CD14-positive monocyte (primary cell): ENCODE measurements at regions not wholly inside any gene's neighbourhood (a gene's known extent, or its start where the extent isn't known, plus 50 kb on each side); places are given as distances from the start of the nearest gene placed in this dataset.

ENCODE experiments used
- DNase-seq, 3 donors: peaks; one replicate each; pipeline ENCODE4 v3.0.0-alpha.2; 2011 to 2022
- H2AFZ ChIP-seq: 2 replicates; pipeline ENCODE4 v1.6.0; 2012; ENCODE audit warnings: mild to moderate bottlenecking, low read depth, low read length, inconsistent platforms; ENCODE audit not compliant: insufficient read depth, poor library complexity, severe bottlenecking
- H3K27ac ChIP-seq, 2 donors: 1 replicate in 1 of 2; 2 replicates in 1 of 2; pipeline ENCODE4 v1.5.1; 2012 to 2013; ENCODE audit warnings: low read length in 2 of 2, control low read depth in 1 of 2, inconsistent platforms in 1 of 2, low read depth in 1 of 2, mild to moderate bottlenecking in 1 of 2
- H3K27me3 ChIP-seq, 2 donors: one replicate each; pipeline versions ENCODE4 v1.6.0 to v1.6.1; 2011 to 2013; ENCODE audit warnings: low read length in 2 of 2; ENCODE audit not compliant: control insufficient read depth in 2 of 2, insufficient read depth in 2 of 2
- H3K36me3 ChIP-seq, 2 donors: replicated peaks in 1 of 2; 1 replicate in 1 of 2; 2 replicates in 1 of 2; pipeline versions ENCODE4 v1.5.1 to v1.6.1; 2012 to 2013; ENCODE audit warnings: low read length in 2 of 2, control low read depth in 1 of 2, inconsistent platforms in 1 of 2, mild to moderate bottlenecking in 1 of 2; ENCODE audit not compliant: insufficient read depth in 2 of 2, control insufficient read depth in 1 of 2
- H3K4me1 ChIP-seq, 2 donors: 1 replicate in 1 of 2; 2 replicates in 1 of 2; pipeline versions ENCODE4 v1.5.1 to v1.6.1; 2012 to 2013; ENCODE audit warnings: low read length in 2 of 2, control low read depth in 1 of 2, inconsistent platforms in 1 of 2, mild to moderate bottlenecking in 1 of 2, moderate library complexity in 1 of 2; ENCODE audit not compliant: insufficient read depth in 2 of 2, control insufficient read depth in 1 of 2
- H3K4me2 ChIP-seq: replicated peaks from 2 replicates; pipeline ENCODE3; 2012; ENCODE audit warnings: low read length, moderate library complexity, mild to moderate bottlenecking; ENCODE audit not compliant: poor library complexity, severe bottlenecking; ENCODE audit errors: extremely low read depth
- H3K4me3 ChIP-seq, 3 experiments: fragments of 200-600 bp in 1 of 3; sonication (generic) in 1 of 3; replicated peaks in 1 of 3; 1 replicate in 2 of 3; 2 replicates in 1 of 3; pipeline ENCODE4 v1.5.1; 2011 to 2013; ENCODE audit warnings: low read length in 3 of 3, mild to moderate bottlenecking in 3 of 3, control low read depth in 2 of 3, low read depth in 2 of 3, inconsistent platforms in 1 of 3, moderate library complexity in 1 of 3
- H3K79me2 ChIP-seq: 2 replicates; pipeline ENCODE4 v1.6.0; 2012; ENCODE audit warnings: mild to moderate bottlenecking, control low read depth, inconsistent platforms, low read length, moderate library complexity; ENCODE audit not compliant: insufficient read depth
- H3K9ac ChIP-seq: 2 replicates; pipeline ENCODE4 v1.6.0; 2017; ENCODE audit warnings: low read length, mild to moderate bottlenecking; ENCODE audit not compliant: insufficient read depth, poor library complexity, severe bottlenecking
- H3K9me3 ChIP-seq, 2 donors: replicated peaks in 1 of 2; 1 replicate in 1 of 2; 2 replicates in 1 of 2; pipeline versions ENCODE4 v1.5.1 to v1.6.1; 2012 to 2013; ENCODE audit warnings: low read length in 2 of 2, control low read depth in 1 of 2; ENCODE audit not compliant: control insufficient read depth in 1 of 2, insufficient read depth in 1 of 2
- H4K20me1 ChIP-seq: 2 replicates; pipeline ENCODE4 v1.6.0; 2012; ENCODE audit warnings: mild to moderate bottlenecking, low read length, control low read depth, moderate library complexity; ENCODE audit not compliant: insufficient read depth
- H3K27ac Mint-ChIP-seq, 7 donors: one replicate each; pipeline ENCODE4 v1.8.0; 2020; ENCODE audit warnings: mild to moderate bottlenecking in 7 of 7, mixed read lengths in 7 of 7, moderate library complexity in 6 of 7, inconsistent platforms in 2 of 7
- H3K27me3 Mint-ChIP-seq, 3 donors: one replicate each; pipeline ENCODE4 v1.8.0; 2021 to 2022; ENCODE audit warnings: low read depth in 3 of 3, mild to moderate bottlenecking in 3 of 3, mixed read lengths in 3 of 3, moderate library complexity in 3 of 3, inconsistent platforms in 1 of 3
- H3K36me3 Mint-ChIP-seq, 2 donors: one replicate each; pipeline ENCODE4 v1.8.0; 2020; ENCODE audit warnings: mixed read lengths in 2 of 2, inconsistent platforms in 1 of 2, mild to moderate bottlenecking in 1 of 2
- H3K4me1 Mint-ChIP-seq: one replicate; pipeline ENCODE4 v1.8.0; 2020; ENCODE audit warnings: mild to moderate bottlenecking, mixed read lengths
- H3K4me3 Mint-ChIP-seq, 2 donors: one replicate each; pipeline ENCODE4 v1.8.0; 2020; ENCODE audit warnings: mild to moderate bottlenecking in 2 of 2, mixed read lengths in 2 of 2, moderate library complexity in 1 of 2
- H3K9me3 Mint-ChIP-seq, 7 donors: one replicate each; pipeline ENCODE4 v1.8.0; 2020 to 2022; ENCODE audit warnings: mixed read lengths in 7 of 7, mild to moderate bottlenecking in 6 of 7, moderate library complexity in 6 of 7, inconsistent platforms in 2 of 7
- WGBS: methylation state at CpG from one replicate; pipeline ENCODE4 v1.1.5; 2013; ENCODE audit warnings: missing lambda C conversion rate; ENCODE audit not compliant: insufficient coverage; 5-methylcytosine and 5-hydroxymethylcytosine counted together
- intact Hi-C, 2 donors: fragments of 100-400 bp; cut with micrococcal nuclease; formaldehyde crosslinking; loops; one replicate each; pipeline versions ENCODE4 v1.15.0 to v1.15.1; 2023
- TF ChIP-seq, protein P1 (sequence below): fragments of 200-600 bp; IDR thresholded peaks from one replicate; pipeline ENCODE4 v1.8.0; 2022; ENCODE audit warnings: antibody characterized with exemption, mild to moderate bottlenecking

- Mint-ChIP-seq H3K27me3 (no peaks in the 10 kb centered on the region), H3K4me3 (no peak overlapping the region)
Observed at GRCh38 chr6:121961619-121962125, 437.8 kb upstream of the HSF2 start.

GRCh38 chr6:121963826-121964225 is 435.6 kb upstream of the HSF2 start:
- Mint-ChIP-seq H3K27me3 (no peaks in the 10 kb centered on the region), H3K4me1 (no peaks in the 10 kb centered on the region), H3K9me3 (peaks cover 0 to 2% (median 0%) of the 10 kb centered on the region in 7 donors), H3K4me3 (no peak overlapping the region), H3K36me3 (no peaks in the 10 kb centered on the region), H3K27ac (no peak overlapping the region)
- Histone ChIP-seq H4K20me1 (no peaks in the 10 kb centered on the region), H3K9me3 (no peaks in the 10 kb centered on the region), H2AFZ (no peak overlapping the region), H3K9ac (no peak overlapping the region), H3K4me3 (no peak overlapping the region), H3K27me3 (no peaks in the 10 kb centered on the region), H3K4me1 (no peaks in the 10 kb centered on the region), H3K36me3 (no peaks in the 10 kb centered on the region), H3K4me2 (no peak overlapping the region), H3K79me2 (no peaks in the 10 kb centered on the region), H3K27ac (no peak overlapping the region)
- intact Hi-C loops: no loop called here
- no CpG with 5 or more reads among the region's 2 CpGs for WGBS
- TF ChIP-seq, protein P1, sequence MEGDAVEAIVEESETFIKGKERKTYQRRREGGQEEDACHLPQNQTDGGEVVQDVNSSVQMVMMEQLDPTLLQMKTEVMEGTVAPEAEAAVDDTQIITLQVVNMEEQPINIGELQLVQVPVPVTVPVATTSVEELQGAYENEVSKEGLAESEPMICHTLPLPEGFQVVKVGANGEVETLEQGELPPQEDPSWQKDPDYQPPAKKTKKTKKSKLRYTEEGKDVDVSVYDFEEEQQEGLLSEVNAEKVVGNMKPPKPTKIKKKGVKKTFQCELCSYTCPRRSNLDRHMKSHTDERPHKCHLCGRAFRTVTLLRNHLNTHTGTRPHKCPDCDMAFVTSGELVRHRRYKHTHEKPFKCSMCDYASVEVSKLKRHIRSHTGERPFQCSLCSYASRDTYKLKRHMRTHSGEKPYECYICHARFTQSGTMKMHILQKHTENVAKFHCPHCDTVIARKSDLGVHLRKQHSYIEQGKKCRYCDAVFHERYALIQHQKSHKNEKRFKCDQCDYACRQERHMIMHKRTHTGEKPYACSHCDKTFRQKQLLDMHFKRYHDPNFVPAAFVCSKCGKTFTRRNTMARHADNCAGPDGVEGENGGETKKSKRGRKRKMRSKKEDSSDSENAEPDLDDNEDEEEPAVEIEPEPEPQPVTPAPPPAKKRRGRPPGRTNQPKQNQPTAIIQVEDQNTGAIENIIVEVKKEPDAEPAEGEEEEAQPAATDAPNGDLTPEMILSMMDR: no peak
- DNase-seq: no peak

More at GRCh38 chr6:121961619-121962125, 437.8 kb upstream of the HSF2 start:
- Histone ChIP-seq H3K4me1 (no peaks in the 10 kb centered on the region), H3K36me3 (no peaks in the 10 kb centered on the region), H3K4me3 (no peak overlapping the region), H3K79me2 (no peaks in the 10 kb centered on the region), H3K27ac (no peak overlapping the region), H3K9me3 (no peaks in the 10 kb centered on the region), H2AFZ (no peak overlapping the region), H4K20me1 (no peaks in the 10 kb centered on the region), H3K4me2 (no peak overlapping the region), H3K27me3 (no peaks in the 10 kb centered on the region), H3K9ac (no peak overlapping the region)
- H3K36me3 Mint-ChIP-seq: no peaks in the 10 kb centered on the region
- DNase-seq: no peak
- H3K9me3 Mint-ChIP-seq: peaks cover 0 to 2% (median 0%) of the 10 kb centered on the region in 7 donors
- TF ChIP-seq, protein P1: no peak
- no CpG with 5 or more reads among the region's 1 CpG for WGBS
- intact Hi-C loops: no loop called here
- no peaks in the 10 kb centered on the region for H3K4me1 Mint-ChIP-seq
- H3K27ac Mint-ChIP-seq: no peak overlapping the region
